ENCODE measurements at regions not wholly inside any gene's neighbourhood (a gene's known extent, or its start where the extent isn't known, plus 50 kb on each side); places are given as distances from the start of the nearest gene placed in this dataset.

DNA sequence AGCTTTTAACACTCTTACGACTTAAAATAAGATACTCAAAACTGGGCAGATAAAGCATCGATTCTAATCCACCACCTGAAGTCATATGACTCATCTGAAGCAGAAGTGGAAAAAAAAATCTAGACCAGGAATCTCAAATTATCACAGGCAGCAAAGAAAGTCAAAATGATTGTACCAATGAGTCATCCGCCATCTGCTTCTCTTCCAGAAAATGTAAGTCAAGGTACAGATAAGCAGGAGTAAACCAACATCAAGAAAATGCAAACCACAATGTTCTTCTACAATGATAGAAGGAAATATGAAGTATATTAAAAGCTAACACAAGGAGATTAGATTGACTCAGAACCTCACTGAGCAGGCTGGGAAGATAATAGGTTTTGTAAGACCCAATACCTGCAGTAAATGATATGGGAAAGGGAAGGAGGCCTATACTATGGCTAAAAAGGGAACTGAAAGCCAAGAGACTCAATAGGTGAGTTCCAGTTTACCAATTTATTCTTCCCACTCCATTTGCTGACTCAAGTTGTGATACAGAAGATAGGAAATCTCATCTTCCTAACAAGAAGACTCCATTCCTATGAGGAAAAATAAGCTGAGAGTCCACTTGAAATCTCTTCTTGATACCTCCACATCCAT, 88.4 kb upstream of the TET2 start:
- TF ChIP-seq, protein P1, sequence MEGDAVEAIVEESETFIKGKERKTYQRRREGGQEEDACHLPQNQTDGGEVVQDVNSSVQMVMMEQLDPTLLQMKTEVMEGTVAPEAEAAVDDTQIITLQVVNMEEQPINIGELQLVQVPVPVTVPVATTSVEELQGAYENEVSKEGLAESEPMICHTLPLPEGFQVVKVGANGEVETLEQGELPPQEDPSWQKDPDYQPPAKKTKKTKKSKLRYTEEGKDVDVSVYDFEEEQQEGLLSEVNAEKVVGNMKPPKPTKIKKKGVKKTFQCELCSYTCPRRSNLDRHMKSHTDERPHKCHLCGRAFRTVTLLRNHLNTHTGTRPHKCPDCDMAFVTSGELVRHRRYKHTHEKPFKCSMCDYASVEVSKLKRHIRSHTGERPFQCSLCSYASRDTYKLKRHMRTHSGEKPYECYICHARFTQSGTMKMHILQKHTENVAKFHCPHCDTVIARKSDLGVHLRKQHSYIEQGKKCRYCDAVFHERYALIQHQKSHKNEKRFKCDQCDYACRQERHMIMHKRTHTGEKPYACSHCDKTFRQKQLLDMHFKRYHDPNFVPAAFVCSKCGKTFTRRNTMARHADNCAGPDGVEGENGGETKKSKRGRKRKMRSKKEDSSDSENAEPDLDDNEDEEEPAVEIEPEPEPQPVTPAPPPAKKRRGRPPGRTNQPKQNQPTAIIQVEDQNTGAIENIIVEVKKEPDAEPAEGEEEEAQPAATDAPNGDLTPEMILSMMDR (IDR thresholded peaks at IDR 0.05), result no peak
- TF ChIP-seq EZH2 (IDR thresholded peaks at IDR 0.05; ENCODE audit: borderline replicate concordance, insufficient read depth, low read depth, low read length, poor library complexity, severe bottlenecking), result no peak
